IMR-90 (cell line): ENCODE measurements at regions not wholly inside any gene's neighbourhood (a gene's known extent, or its start where the extent isn't known, plus 50 kb on each side); places are given as distances from the start of the nearest gene placed in this dataset.

Experiments
- ATAC-seq: fragments of 200-7000 bp; cut with Tn5 transposase; 2 replicates; pipeline ENCODE4 v1.9.1; 2020; ENCODE audit warnings: low read depth, mild to moderate bottlenecking, moderate library complexity
- BruUV-seq: library from RNA; stranded (reverse); fragments of 400-500 nt; replicated peaks from 2 replicates; lab custom pipeline; 2021; lab: Mats Ljungman, UMichigan
- CTCF ChIA-PET: fragments of 300-600 bp; formaldehyde crosslinking; extraction: SDS; loops from one replicate; lab custom pipeline; 2021; ENCODE audit warnings: antibody characterized with exemption; lab: Yijun Ruan, JAX
- POLR2A ChIA-PET: fragments of 300-600 bp; sonication (Branson Sonifier 250); formaldehyde crosslinking; loops from one replicate; lab custom pipeline; 2022; ENCODE audit warnings: antibody characterized with exemption; ENCODE audit not compliant: unreplicated experiment; lab: Charles Lee
- DNase-seq: peaks from one replicate; pipeline ENCODE4 v3.0.0; 2013
- H2AFZ ChIP-seq: replicated peaks from 2 replicates; pipeline ENCODE3; 2013; ENCODE audit warnings: low read length, mild to moderate bottlenecking; ENCODE audit not compliant: poor library complexity
- H2AK5ac ChIP-seq: 2 replicates; pipeline ENCODE4 v1.6.1; 2013; ENCODE audit warnings: low read depth, low read length, inconsistent platforms
- H2AK9ac ChIP-seq: replicated peaks from 2 replicates; pipeline ENCODE3; 2013; ENCODE audit warnings: mild to moderate bottlenecking, low read depth, low read length, moderate library complexity; ENCODE audit not compliant: poor library complexity
- H2BK120ac ChIP-seq: 2 replicates; pipeline ENCODE4 v1.6.1; 2013; ENCODE audit warnings: low read depth, low read length, inconsistent platforms
- H2BK15ac ChIP-seq: 3 replicates; pipeline ENCODE4 v1.6.1; 2013; ENCODE audit warnings: low read depth, low read length, inconsistent platforms
- H2BK20ac ChIP-seq: 2 replicates; pipeline ENCODE4 v1.6.1; 2013; ENCODE audit warnings: low read depth, mild to moderate bottlenecking, inconsistent platforms, low read length, moderate library complexity
- H2BK5ac ChIP-seq: 2 replicates; pipeline ENCODE4 v1.6.1; 2013; ENCODE audit warnings: mild to moderate bottlenecking, low read depth, low read length, inconsistent platforms; ENCODE audit not compliant: poor library complexity, severe bottlenecking
- H3K14ac ChIP-seq: replicated peaks from 2 replicates; pipeline ENCODE4 v1.6.1; 2013; ENCODE audit warnings: low read depth, low read length, inconsistent platforms
- H3K18ac ChIP-seq: 2 replicates; pipeline ENCODE4 v1.6.1; 2013; ENCODE audit warnings: low read depth, low read length, control low read depth
- H3K23ac ChIP-seq: 2 replicates; pipeline ENCODE4 v1.6.1; 2013; ENCODE audit warnings: low read depth, low read length, inconsistent platforms
- H3K27ac ChIP-seq: 2 replicates; pipeline ENCODE4 v1.5.1; 2013; ENCODE audit warnings: mild to moderate bottlenecking, control low read depth, low read length; ENCODE audit not compliant: insufficient read depth
- H3K27me3 ChIP-seq: 2 replicates; pipeline ENCODE4 v1.6.1; 2013; ENCODE audit warnings: low read length; ENCODE audit not compliant: control insufficient read depth, insufficient read depth
- H3K36me3 ChIP-seq: 2 replicates; pipeline ENCODE4 v1.6.1; 2013; ENCODE audit warnings: low read length, mixed read lengths; ENCODE audit not compliant: control insufficient read depth, insufficient read depth
- H3K4ac ChIP-seq: 2 replicates; pipeline ENCODE4 v1.6.1; 2013; ENCODE audit warnings: low read depth, low read length, inconsistent platforms
- H3K4me1 ChIP-seq: 2 replicates; pipeline ENCODE4 v1.6.1; 2013; ENCODE audit warnings: low read length, mixed read lengths; ENCODE audit not compliant: control insufficient read depth, insufficient read depth
- H3K4me2 ChIP-seq: 2 replicates; pipeline ENCODE4 v1.6.1; 2013; ENCODE audit warnings: low read depth, mild to moderate bottlenecking, control low read depth, low read length, moderate library complexity
- H3K4me3 ChIP-seq: 2 replicates; pipeline ENCODE4 v1.5.1; 2013; ENCODE audit warnings: low read depth, mild to moderate bottlenecking, control low read depth, low read length, moderate library complexity; ENCODE audit not compliant: insufficient read depth
- H3K56ac ChIP-seq: 2 replicates; pipeline ENCODE4 v1.6.1; 2013; ENCODE audit warnings: low read length, inconsistent platforms; ENCODE audit not compliant: insufficient read depth; ENCODE audit errors: extremely low read depth
- H3K79me1 ChIP-seq, 2 experiments: 2 replicates each; pipeline ENCODE4 v1.6.1; 2013; ENCODE audit warnings: low read length in 2 of 2, inconsistent platforms in 1 of 2, low read depth in 1 of 2
- H3K9ac ChIP-seq: 2 replicates; pipeline ENCODE4 v1.6.1; 2013; ENCODE audit warnings: low read depth, low read length, control low read depth
- H3K9me1 ChIP-seq: 2 replicates; pipeline ENCODE4 v1.6.1; 2013; ENCODE audit warnings: low read length, inconsistent platforms; ENCODE audit not compliant: insufficient read depth
- H3K9me3 ChIP-seq: 2 replicates; pipeline ENCODE4 v1.6.1; 2013; ENCODE audit warnings: low read length; ENCODE audit not compliant: control insufficient read depth, insufficient read depth
- H4K20me1 ChIP-seq: 2 replicates; pipeline ENCODE4 v1.6.1; 2013; ENCODE audit warnings: low read length, inconsistent platforms; ENCODE audit not compliant: insufficient read depth
- H4K5ac ChIP-seq: 2 replicates; pipeline ENCODE4 v1.6.1; 2013; ENCODE audit warnings: mild to moderate bottlenecking, low read depth, low read length, control low read depth
- H4K8ac ChIP-seq, 2 experiments: 2 replicates each; pipeline ENCODE4 v1.6.1; 2013; ENCODE audit warnings: low read depth in 2 of 2, low read length in 2 of 2, control low read depth in 1 of 2, inconsistent platforms in 1 of 2
- H4K91ac ChIP-seq: 2 replicates; pipeline ENCODE4 v1.6.1; 2013; ENCODE audit warnings: low read depth, low read length, inconsistent platforms; ENCODE audit not compliant: insufficient read depth
- WGBS, 2 experiments: methylation state at CpG; one replicate each; pipeline versions ENCODE4 v1.1.5 to v1.1.7; 2013; ENCODE audit warnings: missing lambda C conversion rate in 2 of 2; ENCODE audit not compliant: insufficient read length in 1 of 2; ENCODE audit errors: extremely low coverage in 2 of 2; 5-methylcytosine and 5-hydroxymethylcytosine counted together
- dilution Hi-C: fragments of 300-500 bp; cut with HindIII; formaldehyde crosslinking; loops from one replicate; pipeline ENCODE4 v1.14.3; 2018; ENCODE audit warnings: low sequenced_read_pairs; ENCODE audit not compliant: unreplicated experiment
- in situ Hi-C: fragments of 300-500 bp; cut with MboI; formaldehyde crosslinking; loops from 3 replicates; pipeline ENCODE4 v1.14.3; 2019; ENCODE audit warnings: low sequenced_read_pairs, inconsistent platforms, mixed read lengths
- intact Hi-C: fragments of 100-400 bp; cut with micrococcal nuclease; formaldehyde crosslinking; loops from 2 replicates; pipeline ENCODE4 v1.10.0; 2022
- TF ChIP-seq, protein P1 (sequence below): fragments of 150-350 bp; IDR thresholded peaks from 2 replicates; pipeline ENCODE4 v1.6.1; 2016; ENCODE audit warnings: low read depth, mild to moderate bottlenecking, low read length, moderate library complexity, borderline replicate concordance

DNA sequence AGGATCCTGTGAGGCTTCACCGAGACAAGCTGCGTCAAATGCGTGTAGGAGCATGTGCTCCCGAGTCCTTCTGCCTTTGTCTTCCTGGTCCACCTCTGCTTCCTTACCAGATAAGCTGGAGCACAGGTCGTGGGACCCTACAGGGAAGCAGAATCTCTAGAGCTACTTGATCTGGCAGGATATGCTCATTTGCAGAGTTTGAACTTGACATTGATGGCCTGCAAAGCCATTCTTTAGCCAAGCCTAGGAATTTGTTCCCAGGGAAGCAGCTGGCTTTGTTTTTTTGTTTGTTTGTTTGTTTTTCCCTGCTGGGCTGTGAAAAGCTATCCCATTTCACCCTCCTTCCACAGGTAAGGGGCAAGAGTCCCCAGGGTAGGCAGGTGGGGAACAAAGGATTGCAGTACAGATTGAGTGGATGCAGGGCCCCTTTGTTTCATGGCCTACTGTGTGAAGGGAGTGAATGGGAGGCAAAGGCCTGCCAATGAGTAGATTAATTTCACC is 200.0 kb upstream of the BMPER start:
- H3K27me3 ChIP-seq = no peaks in the 10 kb centered on the region
- no peak overlapping the region for H3K18ac ChIP-seq
- CTCF ChIA-PET = no interaction called here
- no peaks in the 10 kb centered on the region for H3K9me1 ChIP-seq
- H3K23ac ChIP-seq = no peak overlapping the region
- H2BK120ac ChIP-seq = no peak overlapping the region
- WGBS, 2 experiments = 100% methylated on average over 4 of the region's 5 CpGs; no CpG with 5 or more reads in 1 of the 2 experiments
- H3K79me1 ChIP-seq = no peaks in the 10 kb centered on the region
- ATAC-seq (no peak), DNase-seq (no peak)
- POLR2A ChIA-PET = no interaction called here
- H3K14ac ChIP-seq = peak overlapping the region; percentile 20; the same call in 1 of the 2 replicates
- H3K9me3 ChIP-seq = peaks cover 15% of the 10 kb centered on the region
- H2BK15ac ChIP-seq = no peak overlapping the region
- H4K8ac ChIP-seq = no peak overlapping the region
- no peak overlapping the region for H4K91ac ChIP-seq
- H2AFZ ChIP-seq = no peak overlapping the region
- no peak overlapping the region for H3K4me3 ChIP-seq
- H3K4me1 ChIP-seq = peaks cover 3% of the 10 kb centered on the region; the same call in 1 of the 2 replicates
- in situ Hi-C loops = no loop called here
- H3K4ac ChIP-seq = no peak overlapping the region
- no peak overlapping the region for H3K9ac ChIP-seq
- dilution Hi-C loops = no loop called here
- intact Hi-C loops = no loop called here
- H3K36me3 ChIP-seq = no peaks in the 10 kb centered on the region
- BruUV-seq = no TSS peak
- peak overlapping the region; percentile 16; the same call in 1 of the 2 replicates for H2AK5ac ChIP-seq
- no peak overlapping the region for H2BK5ac ChIP-seq
- no peak overlapping the region for H3K56ac ChIP-seq
- H3K4me2 ChIP-seq = no peak overlapping the region
- no peak overlapping the region for H2AK9ac ChIP-seq
- TF ChIP-seq, protein P1, sequence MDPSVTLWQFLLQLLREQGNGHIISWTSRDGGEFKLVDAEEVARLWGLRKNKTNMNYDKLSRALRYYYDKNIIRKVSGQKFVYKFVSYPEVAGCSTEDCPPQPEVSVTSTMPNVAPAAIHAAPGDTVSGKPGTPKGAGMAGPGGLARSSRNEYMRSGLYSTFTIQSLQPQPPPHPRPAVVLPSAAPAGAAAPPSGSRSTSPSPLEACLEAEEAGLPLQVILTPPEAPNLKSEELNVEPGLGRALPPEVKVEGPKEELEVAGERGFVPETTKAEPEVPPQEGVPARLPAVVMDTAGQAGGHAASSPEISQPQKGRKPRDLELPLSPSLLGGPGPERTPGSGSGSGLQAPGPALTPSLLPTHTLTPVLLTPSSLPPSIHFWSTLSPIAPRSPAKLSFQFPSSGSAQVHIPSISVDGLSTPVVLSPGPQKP = no peak
- H4K20me1 ChIP-seq = no peaks in the 10 kb centered on the region
- no peak overlapping the region for H4K5ac ChIP-seq
- no peak overlapping the region for H3K27ac ChIP-seq
- H2BK20ac ChIP-seq = no peak overlapping the region
